Loucy (cell line): ENCODE measurements at regions not wholly inside any gene's neighbourhood (a gene's known extent, or its start where the extent isn't known, plus 50 kb on each side); places are given as distances from the start of the nearest gene placed in this dataset.

Source experiments
- H2AFZ ChIP-seq: fragments of 200-600 bp; sonication (generic); 2 replicates; pipeline ENCODE4 v1.6.0; 2016; ENCODE audit warnings: antibody characterized with exemption, mild to moderate bottlenecking, low read length, moderate library complexity
- H3F3A ChIP-seq: fragments of 200-600 bp; 2 replicates; pipeline ENCODE4 v1.6.0; 2016; ENCODE audit warnings: antibody characterized with exemption, low read depth, mild to moderate bottlenecking
- H3K27me3 ChIP-seq: fragments of 200-600 bp; sonication (generic); 2 replicates; pipeline ENCODE4 v1.6.1; 2014; ENCODE audit warnings: low read length, mild to moderate bottlenecking; ENCODE audit not compliant: insufficient read depth, poor library complexity, severe bottlenecking
- H3K36me3 ChIP-seq: fragments of 200-600 bp; sonication (generic); 2 replicates; pipeline ENCODE4 v1.6.1; 2016; ENCODE audit warnings: low read length; ENCODE audit not compliant: insufficient read depth
- H3K4me1 ChIP-seq: fragments of 200-600 bp; sonication (generic); 2 replicates; pipeline ENCODE4 v1.5.1; 2014; ENCODE audit warnings: low read length, mild to moderate bottlenecking; ENCODE audit not compliant: insufficient read depth, poor library complexity, severe bottlenecking
- H3K4me2 ChIP-seq: fragments of 200-600 bp; sonication (generic); 2 replicates; pipeline ENCODE4 v1.6.0; 2014; ENCODE audit warnings: antibody characterized with exemption, low read length, low read depth, mild to moderate bottlenecking; ENCODE audit not compliant: poor library complexity, severe bottlenecking
- H3K4me3 ChIP-seq: fragments of 200-600 bp; sonication (generic); 2 replicates; pipeline ENCODE4 v1.5.1; 2014; ENCODE audit warnings: low read length, mild to moderate bottlenecking, mixed read lengths; ENCODE audit not compliant: poor library complexity, severe bottlenecking
- H3K79me2 ChIP-seq: fragments of 200-600 bp; sonication (generic); 2 replicates; pipeline ENCODE4 v1.6.1; 2014; ENCODE audit warnings: low read length; ENCODE audit not compliant: insufficient read depth
- H3K9ac ChIP-seq: fragments of 200-600 bp; sonication (generic); 2 replicates; pipeline ENCODE4 v1.6.0; 2014; ENCODE audit warnings: mild to moderate bottlenecking, low read depth, low read length, moderate library complexity; ENCODE audit not compliant: poor library complexity, severe bottlenecking
- H3K9me2 ChIP-seq: fragments of 200-600 bp; sonication (generic); replicated peaks from 2 replicates; pipeline ENCODE4 v1.6.1; 2016; ENCODE audit warnings: low read depth, low read length, mixed read lengths
- H3K9me3 ChIP-seq: fragments of 200-600 bp; sonication (generic); 2 replicates; pipeline ENCODE4 v1.6.1; 2014; ENCODE audit warnings: mild to moderate bottlenecking, antibody characterized with exemption, low read length, low read depth; ENCODE audit not compliant: insufficient read depth
- H4K20me1 ChIP-seq: fragments of 200-600 bp; sonication (generic); 2 replicates; pipeline ENCODE4 v1.6.0; 2014; ENCODE audit warnings: antibody characterized with exemption, low read length, mild to moderate bottlenecking; ENCODE audit not compliant: insufficient read depth, poor library complexity, severe bottlenecking
- EZH2phosphoT487 ChIP-seq: fragments of 200-600 bp; IDR thresholded peaks from 2 replicates; pipeline ENCODE4 v1.6.1; 2018; ENCODE audit warnings: antibody characterized with exemption, mild to moderate bottlenecking, moderate library complexity, borderline replicate concordance
- TF ChIP-seq, protein P1 (sequence below): fragments of 200-600 bp; sonication (generic); conservative IDR thresholded peaks from 2 replicates; pipeline ENCODE4 v1.5.1; 2014; ENCODE audit warnings: mild to moderate bottlenecking, antibody characterized with exemption, low read length

DNA sequence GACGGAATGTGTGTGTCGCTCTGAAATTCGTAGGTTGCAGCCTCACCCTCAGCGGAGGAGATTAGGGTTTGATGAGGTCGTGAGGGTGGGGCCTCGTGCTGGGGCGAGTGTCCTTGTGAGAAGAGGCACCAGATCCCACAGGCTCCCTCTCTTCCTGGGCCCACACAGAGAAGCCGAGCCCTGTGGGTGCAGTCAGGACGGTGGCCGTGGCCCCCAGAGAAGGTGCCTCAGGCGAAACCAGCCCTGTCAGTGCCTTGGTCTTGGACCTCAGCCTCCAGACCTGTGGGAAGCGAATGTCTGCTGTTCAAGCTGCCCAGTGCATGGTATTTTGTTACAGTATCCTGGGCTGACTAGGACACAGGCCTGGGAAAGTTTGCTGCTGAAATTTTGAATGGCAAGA lies 108.0 kb upstream of the ALKAL2 start:
- Histone ChIP-seq H3K9ac (no peak overlapping the region), H2AFZ (no peak overlapping the region), H3K4me1 (peaks cover 16% of the 10 kb centered on the region), H3K4me2 (no peak overlapping the region), H3F3A (peaks cover 5% of the 10 kb centered on the region; the same call in 1 of the 2 replicates), H3K4me3 (no peak overlapping the region), H3K36me3 (no peaks in the 10 kb centered on the region), H3K79me2 (no peaks in the 10 kb centered on the region), H3K9me3 (no peaks in the 10 kb centered on the region), H3K9me2 (no peaks in the 10 kb centered on the region), H4K20me1 (no peaks in the 10 kb centered on the region), H3K27me3 (no peaks in the 10 kb centered on the region)
- TF ChIP-seq, protein P1, sequence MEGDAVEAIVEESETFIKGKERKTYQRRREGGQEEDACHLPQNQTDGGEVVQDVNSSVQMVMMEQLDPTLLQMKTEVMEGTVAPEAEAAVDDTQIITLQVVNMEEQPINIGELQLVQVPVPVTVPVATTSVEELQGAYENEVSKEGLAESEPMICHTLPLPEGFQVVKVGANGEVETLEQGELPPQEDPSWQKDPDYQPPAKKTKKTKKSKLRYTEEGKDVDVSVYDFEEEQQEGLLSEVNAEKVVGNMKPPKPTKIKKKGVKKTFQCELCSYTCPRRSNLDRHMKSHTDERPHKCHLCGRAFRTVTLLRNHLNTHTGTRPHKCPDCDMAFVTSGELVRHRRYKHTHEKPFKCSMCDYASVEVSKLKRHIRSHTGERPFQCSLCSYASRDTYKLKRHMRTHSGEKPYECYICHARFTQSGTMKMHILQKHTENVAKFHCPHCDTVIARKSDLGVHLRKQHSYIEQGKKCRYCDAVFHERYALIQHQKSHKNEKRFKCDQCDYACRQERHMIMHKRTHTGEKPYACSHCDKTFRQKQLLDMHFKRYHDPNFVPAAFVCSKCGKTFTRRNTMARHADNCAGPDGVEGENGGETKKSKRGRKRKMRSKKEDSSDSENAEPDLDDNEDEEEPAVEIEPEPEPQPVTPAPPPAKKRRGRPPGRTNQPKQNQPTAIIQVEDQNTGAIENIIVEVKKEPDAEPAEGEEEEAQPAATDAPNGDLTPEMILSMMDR = no peak
- TF ChIP-seq EZH2phosphoT487 = no peak

DNA sequence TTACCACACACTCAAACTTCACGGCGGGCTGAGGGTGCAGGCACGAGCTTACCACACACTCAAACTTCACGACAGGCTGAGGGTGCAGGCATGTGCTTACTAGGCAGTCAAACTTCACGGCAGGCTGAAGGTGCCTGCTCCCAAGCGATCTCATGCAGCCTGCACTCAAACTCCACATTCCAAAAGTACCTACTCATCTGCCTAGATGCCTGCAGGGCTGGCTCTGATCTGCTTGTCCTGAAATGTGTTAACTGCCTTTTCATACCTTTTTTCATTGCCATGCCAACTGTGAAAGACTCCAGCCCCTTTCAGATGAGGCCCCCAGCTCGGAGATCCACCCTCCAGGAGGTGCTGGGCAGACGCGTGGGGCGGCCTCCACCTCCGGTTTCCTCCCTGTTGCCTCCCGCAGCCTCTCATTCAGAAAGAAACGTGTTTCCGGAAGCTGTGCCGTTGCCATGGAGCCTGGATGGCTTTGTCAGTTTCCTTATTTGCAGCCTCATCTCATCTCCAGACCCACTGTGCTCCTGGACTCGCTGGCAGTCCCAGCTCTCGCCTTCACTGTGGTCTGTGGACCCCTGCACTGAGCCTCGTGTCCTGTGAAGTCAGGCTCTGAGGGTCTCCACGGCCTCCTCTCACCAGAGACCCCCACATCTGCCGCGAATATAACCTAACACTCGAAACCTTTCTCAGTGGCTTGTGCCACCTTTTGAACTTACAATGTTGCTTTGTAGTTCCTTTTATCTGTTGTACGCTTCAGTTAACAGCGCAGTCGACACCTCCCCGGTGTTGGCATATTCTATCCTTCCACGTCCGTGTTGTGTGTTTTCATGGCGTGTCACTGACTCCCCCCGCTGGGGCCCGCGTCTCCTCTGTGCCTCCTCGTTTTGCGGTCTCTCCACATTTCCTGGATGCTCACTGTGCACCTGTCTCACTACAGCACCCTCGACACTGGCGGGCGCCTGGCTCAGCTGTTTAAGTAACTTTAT lies 106.1 kb upstream of the ALKAL2 start:
- peaks cover 5% of the 10 kb centered on the region; the same call in 1 of the 2 replicates for H3F3A ChIP-seq
- H4K20me1 ChIP-seq = no peaks in the 10 kb centered on the region
- no peaks in the 10 kb centered on the region for H3K9me2 ChIP-seq
- no peaks in the 10 kb centered on the region for H3K9me3 ChIP-seq
- H3K4me2 ChIP-seq = peak overlapping the region; percentile 84
- H3K27me3 ChIP-seq = no peaks in the 10 kb centered on the region
- no peaks in the 10 kb centered on the region for H3K79me2 ChIP-seq
- no peaks in the 10 kb centered on the region for H3K36me3 ChIP-seq
- peaks cover 16% of the 10 kb centered on the region for H3K4me1 ChIP-seq
- peak overlapping the region; percentile 83 for H2AFZ ChIP-seq
- peak overlapping the region; percentile 71 for H3K4me3 ChIP-seq
- peak overlapping the region; percentile 40 for H3K9ac ChIP-seq
- TF ChIP-seq, protein P1 = no peak; the same call in 1 of the 2 replicates
- TF ChIP-seq EZH2phosphoT487 = no peak

DNA sequence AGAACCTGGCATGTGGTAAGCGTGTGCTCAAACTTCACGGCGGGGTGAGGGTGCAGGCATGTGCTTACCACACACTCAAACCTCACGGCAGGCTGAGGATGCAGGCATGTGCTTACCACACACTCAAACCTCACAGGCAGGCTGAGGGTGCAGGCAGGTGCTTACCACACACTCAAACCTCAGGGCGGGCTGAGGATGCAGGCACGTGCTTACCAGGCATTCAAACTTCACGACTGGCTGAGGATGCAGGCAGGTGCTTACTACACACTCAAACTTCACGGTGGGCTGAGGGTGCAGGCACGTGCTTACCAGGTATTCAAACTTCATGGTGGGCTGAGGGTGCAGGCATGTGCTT lies 105.0 kb upstream of the ALKAL2 start:
- H3K9me2 ChIP-seq = no peaks in the 10 kb centered on the region
- H3K4me1 ChIP-seq = peaks cover 16% of the 10 kb centered on the region
- no peaks in the 10 kb centered on the region for H3K79me2 ChIP-seq
- no peaks in the 10 kb centered on the region for H3K27me3 ChIP-seq
- no peaks in the 10 kb centered on the region for H3K36me3 ChIP-seq
- TF ChIP-seq, protein P1 = no peak
- TF ChIP-seq EZH2phosphoT487 = no peak
- no peak overlapping the region for H3K4me3 ChIP-seq
- peak overlapping the region; percentile 84 for H3K4me2 ChIP-seq
- H2AFZ ChIP-seq = no peak overlapping the region
- H3F3A ChIP-seq = peaks cover 5% of the 10 kb centered on the region; the same call in 1 of the 2 replicates
- H3K9me3 ChIP-seq = no peaks in the 10 kb centered on the region
- H4K20me1 ChIP-seq = no peaks in the 10 kb centered on the region
- H3K9ac ChIP-seq = no peak overlapping the region
